COR-L47 (cell line): ENCODE measurements at regions not wholly inside any gene's neighbourhood (a gene's known extent, or its start where the extent isn't known, plus 50 kb on each side); places are given as distances from the start of the nearest gene placed in this dataset.
"Not testable (repeated sequence)": the region's sequence is repeated elsewhere in the genome, so short reads cannot be mapped to it uniquely, and the experiment has no call there.

ENCODE experiments used
- DNase-seq: peaks from one replicate; lab custom pipeline; 2025; lab: John Stamatoyannopoulos, UW

DNA sequence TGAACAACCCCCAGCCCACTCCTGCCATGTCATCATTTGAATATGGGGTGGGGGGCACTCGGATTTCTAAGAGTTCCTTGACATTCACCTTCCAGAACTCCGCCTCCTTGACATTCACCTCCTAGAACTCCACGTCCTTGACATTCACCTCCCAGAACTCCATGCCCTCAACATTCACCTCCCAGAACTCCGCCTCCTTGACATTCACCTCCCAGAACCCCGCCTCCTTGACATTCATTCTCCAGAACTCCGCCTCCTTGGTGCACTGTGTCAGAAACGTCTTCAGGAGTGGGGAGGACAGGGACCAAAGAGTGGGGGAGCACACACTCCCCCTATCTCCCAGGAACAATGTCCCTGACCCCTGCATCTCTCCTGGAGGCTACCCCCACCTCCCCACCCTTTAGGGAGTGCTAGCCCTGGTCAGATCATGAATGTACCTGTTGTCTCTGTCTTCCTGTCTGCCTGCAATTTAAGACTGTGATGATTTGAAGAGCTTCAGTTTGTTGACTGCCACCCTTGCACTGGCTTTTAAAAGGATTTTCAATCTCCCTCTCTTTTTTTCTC lies 110.1 kb downstream of the NPTX2 start:
- no peak for DNase-seq

DNA sequence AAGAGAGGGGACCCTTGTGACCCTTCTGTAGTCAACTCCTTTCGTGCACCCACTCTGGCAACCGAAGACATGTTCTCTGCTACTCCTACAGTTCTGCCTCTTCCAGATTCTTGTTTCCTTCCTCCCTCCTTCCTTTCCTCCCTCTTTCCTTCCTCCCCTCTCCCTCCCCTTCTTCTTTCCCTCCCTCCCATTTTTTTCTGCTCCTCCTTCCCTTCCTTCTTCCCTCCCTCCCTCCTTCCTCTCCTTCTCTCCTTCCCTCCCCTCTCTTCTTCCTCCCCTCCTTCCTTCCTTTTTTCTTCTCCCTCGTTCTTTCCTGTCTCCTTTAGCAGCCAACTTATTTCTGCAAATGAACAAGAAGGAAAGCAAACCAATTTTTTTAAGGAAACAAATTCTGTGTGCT lies 111.5 kb downstream of the NPTX2 start:
- no peak for DNase-seq

DNA sequence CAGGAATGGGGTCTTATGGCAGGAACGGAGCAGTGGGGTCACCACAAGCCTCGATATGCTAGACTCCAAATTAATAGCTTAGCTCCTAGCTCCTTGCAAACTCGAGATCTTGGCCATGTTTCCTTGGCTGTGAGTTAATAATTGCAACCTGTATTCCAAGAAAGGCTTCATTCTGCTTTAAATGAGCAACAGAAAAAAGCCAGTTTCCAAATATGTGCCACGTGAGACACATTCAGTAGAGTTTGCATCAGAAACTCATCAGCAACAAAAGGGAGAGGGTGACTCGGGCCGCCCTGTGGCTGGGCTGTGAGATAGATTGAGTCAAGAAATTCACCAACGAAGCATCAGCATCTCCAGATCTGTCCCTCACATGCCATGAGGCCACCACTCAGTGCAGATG lies 112.0 kb downstream of the NPTX2 start:
- DNase-seq: no peak

DNA sequence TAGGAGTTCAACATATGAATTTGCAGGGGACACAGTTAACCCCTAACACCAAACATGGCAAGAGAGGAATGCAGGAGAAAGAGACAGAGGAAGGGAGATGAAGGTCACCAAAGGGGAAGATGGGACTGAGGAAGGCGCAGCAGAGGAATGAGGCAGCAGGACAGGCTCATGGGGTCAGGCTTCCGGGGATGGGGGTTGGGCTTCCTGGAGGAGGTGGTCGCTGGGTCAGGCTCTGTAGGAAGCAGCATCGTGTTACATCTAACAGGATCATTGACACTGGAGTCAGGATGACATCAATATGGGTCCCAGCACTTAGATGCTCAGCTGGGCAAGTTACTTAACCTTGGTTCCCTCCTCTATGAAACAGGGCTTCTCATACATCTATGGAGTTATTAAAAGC lies 113.2 kb downstream of the NPTX2 start:
- no peak for DNase-seq

DNA sequence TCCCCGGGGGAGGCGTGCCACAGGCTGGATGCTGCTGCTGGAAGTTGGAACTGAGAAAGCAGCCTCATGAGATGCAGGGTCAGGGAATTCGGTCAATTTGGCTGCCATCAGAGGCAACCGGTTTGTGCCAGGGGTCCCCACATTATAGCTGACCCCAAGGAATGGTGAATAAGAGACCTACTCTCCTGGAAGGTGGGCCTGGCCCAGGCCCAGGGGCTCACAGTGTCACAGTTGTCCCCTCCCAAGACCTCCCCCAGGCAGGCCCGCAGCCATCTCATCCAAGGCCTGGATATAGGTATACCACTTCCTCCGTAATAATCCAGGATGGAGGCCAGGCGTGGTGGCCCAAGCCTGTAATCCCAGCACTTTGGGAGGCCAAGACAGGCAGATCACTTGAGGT lies 114.6 kb downstream of the NPTX2 start:
- no peak for DNase-seq

DNA sequence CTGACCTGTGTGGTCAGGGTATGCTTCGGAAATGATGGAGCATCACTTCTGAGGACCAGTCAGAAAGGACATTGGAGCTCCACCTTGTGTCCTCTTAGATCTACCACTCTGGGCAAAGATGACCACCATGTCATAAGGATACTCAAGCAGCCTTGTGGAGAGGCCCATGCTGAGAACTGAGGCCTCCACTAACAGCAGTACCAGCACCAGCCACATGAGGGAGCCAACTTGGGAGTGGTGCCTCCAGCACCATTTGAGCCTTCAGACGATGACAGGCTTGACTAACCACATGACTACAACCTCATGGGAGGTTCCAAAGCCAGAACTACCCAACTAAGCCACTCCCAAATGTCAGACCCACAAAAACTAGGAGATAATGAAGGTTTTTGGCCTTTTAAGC lies 116.0 kb downstream of the NPTX2 start:
- peak; percentile 24 for DNase-seq

DNA sequence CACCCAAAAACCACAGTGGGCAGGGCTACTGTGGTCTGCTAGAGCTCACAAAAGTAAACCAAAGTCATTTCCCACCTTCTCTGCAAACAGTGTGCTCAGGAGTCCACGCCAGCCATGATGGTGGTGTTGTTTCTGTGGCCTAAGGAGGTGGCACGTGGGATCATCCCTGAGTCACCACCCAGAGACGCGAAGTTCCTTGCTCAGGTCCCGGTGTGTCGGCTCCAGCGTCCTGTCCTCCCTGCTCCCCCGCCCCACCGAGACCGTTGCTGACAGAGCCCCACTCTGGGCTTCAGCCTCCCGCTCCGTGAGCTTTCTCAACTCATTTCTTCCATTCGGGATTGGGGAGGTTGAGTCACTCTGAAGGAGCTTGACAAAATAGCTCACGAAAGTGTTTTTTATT lies 118.7 kb downstream of the NPTX2 start:
- DNase-seq: no peak

DNA sequence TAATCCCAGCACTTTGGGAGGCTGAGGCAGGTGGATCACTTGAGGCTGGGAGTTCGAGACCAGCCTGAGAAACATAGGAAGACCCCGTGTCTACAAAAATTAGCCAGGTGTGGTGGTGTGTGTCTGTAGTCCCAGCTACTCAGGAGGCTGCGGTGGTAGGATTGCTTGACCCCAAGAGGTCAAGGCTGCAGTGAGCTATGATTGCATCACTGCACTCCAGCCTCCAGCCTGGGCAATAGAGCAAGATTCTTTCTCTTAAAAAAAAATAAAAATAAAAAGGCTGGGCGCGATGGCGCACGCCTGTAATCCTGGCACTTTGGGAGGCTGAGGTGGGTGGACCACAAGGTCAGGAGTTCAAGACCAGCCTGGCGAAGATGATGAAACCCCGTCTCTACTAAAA lies 119.4 kb downstream of the NPTX2 start:
- DNase-seq: not testable (repeated sequence)

DNA sequence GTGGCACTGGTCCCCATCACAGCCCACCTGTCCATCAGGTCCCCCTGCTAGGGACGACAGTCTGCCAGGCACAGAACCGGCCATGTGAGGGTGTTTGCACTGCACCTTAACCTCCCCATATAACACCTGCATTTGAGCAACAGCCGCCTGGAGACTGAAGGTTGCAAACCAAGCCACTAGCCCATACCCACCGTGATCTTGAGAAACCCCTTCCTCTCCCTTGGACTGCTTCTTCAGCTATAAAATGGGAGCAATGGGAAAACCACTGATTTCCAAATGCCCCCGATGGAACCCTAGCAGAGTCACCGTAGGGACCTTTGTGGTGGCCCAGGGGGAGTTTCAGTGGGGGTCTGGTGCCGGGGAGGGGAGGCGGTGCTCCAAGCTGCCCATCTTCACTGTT lies 120.1 kb downstream of the NPTX2 start:
- DNase-seq: no peak

DNA sequence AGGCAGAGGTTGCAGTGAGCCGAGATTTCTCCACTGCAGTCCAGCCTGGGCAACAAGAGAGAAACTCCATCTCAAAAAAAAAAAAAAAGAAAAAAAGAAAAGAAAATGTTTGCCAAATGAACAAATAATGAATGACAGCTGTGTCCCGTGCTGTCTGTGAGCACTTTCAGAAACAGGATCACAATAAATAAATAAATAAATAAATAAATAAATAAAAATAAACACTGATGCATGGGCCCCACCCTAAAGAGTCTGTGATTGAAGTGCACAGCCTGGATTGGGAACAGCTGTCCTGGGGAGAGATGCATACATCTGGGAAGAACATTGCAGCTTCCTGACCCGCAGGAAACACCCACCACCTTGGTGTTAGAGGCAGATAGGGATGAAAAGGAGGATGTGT lies 123.6 kb downstream of the NPTX2 start:
- DNase-seq: no peak

DNA sequence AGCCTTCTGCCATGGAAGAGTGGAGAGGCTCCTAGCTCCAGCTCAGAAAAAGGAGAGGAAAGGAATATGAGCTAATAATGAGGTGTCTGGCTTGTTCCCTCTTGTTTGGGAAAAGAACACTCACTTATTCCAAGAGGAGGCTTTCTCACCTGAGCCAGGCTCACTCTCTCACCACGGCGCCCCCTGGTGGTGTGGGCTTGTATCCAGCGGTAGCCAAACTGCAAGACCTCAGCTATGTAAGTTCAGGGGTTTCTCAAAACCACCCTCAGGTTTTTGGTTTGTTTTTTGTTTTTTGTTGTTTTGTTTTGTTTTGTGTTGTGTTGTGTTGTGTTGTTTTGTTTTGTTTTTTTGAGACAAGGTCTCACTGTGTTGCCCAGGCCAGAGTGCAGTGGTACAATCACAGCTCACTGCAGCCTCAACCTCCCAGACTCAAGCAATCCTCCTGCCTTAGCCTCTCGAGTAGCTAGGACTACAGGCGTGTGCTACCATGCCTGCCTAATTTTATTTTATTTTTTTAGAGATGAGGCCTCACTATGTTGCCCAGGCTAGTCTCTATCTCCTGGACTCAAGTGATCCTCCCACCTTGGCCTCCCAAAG lies 124.0 kb downstream of the TMEM130 start:
- peak; percentile 46 for DNase-seq

DNA sequence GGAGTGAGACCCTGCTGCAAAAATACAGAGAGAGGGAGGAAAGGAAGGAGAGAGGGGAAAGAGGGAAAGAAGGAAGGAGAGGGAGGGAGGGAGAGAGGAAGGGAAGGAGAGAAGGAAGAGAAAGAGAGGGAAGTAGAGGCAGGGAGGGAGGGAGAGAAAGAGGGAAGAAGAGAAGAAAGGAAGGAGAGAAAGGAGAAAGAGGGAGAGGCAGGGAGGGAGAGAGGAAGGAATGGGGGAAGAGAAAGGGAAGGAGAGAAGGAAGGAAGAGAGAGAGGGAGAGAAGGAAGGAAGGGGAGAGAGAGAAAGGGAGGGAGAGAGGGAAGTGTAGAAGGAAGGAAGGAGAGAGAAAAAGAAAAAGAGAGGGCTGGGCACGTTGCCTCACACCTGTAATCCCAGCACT lies 121.7 kb downstream of the TMEM130 start:
- no peak for DNase-seq

DNA sequence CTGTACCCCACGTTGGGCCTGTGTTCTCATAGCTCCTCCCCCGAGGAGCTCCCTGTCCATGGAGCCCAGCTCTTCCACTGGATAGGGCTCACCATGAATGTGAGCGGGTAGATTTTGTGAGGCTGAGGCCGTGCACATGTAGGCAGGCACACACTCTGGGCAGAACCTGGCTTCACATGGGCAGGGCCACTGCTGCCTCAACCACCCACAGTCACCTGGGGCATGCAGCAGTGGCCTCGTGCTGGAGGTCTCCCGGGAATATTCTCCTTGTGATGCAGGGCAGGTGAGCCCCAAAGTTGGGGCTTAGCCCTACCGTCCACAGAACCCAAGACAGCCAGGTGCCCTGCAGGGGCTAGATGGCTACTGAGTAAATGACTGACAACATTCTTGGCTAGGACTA lies 116.6 kb downstream of the TMEM130 start:
- no peak for DNase-seq

DNA sequence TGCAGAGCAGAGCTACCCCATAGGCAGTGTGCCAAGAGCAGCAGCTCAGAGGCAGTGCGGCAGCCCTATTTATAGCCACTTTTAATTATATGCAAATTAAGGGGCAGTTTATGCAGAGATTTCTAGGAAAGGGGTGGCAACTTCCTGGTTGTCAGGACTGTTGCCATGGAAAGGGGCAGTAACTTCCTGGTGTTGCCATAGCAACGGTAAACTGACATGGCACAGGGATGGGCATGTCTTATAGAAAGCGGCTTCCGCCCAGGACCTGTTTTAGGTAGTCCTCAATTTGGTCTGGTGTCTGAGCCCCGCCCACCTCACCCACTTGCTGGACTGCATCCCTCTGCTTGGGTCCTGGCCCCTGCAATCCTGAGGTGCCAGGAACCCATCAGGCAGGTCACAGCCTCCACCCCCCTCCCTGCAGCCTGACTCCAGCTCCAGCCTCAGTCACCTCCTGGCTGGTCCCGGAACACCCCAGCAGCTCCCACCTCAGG lies 115.8 kb downstream of the TMEM130 start:
- DNase-seq: peak; percentile 58

DNA sequence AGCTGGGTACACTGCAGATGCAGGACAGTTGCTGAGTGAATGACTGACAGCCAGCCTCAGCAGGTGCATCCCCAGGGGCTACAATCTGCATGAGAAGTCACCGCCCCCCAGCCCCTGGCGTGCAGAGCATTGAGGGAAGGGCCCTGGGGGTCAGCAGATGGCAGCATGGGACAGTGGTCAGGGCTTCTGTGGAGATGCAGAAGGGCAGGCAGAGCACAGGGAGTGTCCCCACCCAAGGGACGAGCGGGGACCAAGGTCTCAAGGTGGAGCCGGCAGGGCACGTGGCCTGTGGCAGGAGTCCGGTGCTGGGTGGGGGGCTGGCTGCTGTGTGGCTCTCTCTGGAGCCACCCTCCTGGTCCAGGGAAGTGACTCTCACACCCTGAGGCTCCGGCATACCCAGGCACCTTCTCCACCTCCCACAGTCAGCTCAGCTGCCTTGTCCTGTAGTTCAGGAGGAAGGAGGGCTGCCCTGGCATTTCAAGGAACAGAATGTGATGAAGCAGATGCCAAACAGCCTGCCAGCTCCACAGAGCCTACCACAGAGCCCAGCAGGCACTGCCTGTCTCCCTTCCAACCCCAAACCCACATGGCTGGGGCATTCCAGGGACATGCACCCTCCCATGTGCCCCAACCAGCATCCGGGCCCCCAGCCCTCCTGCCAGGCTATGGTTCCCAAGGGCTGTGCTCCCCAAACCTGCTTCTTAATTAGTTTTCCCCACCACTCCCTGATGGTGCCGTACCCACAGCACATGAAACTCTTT lies 114.5 kb downstream of the TMEM130 start:
- DNase-seq: peak; percentile 8

DNA sequence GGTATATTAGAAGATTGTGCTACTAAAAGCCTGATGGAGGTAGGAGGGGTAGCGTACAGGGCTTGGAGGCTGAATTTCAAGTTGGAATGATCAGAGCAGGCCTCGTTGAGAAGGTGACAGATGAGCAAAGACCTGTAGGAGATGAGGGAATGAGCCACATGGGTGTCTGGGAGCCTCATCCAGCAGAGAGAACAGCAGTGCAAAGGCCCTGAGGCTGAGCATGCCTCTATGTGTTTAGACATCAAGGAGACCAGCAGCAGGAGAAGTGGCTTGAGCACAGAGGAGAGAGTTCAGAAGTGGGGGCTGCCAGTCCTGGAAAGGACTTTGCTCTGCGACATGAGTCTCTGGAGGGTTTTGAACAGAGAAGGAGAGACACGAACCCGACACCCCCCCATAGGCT lies 111.7 kb downstream of the TMEM130 start:
- DNase-seq: no peak

DNA sequence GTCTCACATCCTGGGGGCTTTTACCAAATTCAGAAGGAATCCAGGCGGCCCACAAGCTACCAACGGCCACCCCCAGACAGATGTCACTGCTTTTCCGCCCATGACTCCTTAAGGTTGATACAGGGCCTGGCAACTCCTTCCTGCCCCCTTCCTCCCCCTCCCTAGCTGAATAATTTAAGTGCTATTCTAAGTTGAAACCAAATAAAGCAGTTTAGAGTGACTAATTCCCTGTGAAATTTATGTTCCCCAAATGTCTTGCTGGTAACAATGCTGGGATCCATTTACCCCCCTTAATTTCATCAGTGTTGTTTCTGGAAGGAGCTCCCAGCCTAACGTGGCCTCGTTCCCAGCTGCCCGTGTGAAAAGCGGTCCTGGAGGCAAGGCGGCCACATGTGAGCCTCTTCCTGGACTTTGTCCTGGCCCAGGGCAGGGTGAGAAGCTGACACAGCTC lies 109.6 kb downstream of the TMEM130 start:
- DNase-seq: no peak

DNA sequence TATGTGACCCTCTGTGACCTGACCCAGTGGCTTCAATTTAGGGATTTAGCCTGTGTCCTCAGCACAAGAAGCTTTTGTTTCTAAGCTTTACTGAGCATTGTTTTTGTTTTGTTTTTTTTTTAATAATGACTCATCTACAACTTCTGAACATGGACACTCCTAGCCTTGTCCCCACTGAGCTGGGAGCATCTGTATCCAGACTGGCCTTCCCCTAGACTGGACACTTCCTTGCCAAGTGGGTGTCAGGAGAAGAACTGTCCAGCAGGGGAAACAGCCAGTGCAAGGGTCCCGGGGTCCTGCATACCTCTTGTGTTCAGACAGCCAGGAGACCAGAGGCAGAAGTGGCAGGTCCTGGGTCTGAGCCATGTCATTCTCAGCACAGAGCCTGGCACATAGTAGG lies 108.6 kb downstream of the TMEM130 start:
- DNase-seq: no peak

DNA sequence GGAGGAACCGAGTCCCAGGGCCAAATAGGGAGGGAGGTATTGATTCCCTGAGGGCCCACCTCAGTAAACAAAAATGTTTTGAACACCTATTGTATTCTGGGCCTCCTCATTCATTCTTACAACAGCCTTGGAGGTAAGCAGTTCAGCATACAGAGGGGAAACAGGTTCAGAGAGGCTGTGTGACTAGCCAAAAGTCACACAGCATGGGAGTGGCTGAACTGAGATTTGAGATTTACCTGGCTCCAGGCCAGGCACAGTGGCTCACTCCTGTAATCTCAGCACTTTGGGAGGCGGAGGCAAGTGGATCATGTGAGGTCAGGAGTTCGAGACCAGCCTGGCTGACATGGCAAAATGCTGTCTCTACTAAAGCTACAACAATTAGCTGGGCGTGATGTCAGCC lies 107.2 kb downstream of the TMEM130 start:
- no peak for DNase-seq

DNA sequence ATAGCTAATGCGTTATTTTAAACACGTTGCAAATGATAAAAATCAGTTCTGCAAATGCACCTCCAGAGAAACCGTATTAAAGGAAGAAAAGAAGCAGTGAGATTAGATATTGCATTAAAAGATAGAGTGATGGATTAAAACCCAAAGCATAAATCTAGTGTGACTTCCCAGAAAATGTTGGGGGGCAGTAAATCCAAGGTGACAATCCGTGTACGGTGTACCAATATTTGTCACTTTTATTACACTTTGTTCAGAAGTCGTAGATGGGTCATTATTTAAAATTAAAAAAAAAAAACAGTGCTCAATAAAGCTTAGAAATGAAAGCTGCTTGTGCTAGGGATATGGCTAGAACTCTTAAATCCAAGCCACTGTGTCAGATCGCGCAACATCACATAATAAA lies 106.4 kb downstream of the TMEM130 start:
- no peak for DNase-seq

DNA sequence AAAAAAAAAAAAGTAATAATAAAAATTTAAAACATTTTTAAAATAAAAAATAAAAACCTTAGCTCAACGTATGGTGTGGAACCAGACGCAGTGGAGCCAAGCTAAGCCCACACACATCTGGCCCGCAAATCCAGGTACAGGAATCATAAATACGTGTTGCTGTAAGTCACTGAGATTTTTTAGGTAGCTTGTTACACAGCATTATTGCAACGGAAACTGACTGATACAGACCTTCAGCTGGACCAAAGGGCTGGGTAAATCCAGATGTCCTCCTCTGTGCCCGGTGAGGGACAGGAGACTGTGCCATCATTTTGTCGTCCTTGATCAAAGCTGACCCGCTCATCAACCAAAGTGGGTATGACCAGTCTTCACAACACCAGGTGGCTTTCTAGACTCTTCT lies 104.9 kb downstream of the TMEM130 start:
- no peak for DNase-seq

DNA sequence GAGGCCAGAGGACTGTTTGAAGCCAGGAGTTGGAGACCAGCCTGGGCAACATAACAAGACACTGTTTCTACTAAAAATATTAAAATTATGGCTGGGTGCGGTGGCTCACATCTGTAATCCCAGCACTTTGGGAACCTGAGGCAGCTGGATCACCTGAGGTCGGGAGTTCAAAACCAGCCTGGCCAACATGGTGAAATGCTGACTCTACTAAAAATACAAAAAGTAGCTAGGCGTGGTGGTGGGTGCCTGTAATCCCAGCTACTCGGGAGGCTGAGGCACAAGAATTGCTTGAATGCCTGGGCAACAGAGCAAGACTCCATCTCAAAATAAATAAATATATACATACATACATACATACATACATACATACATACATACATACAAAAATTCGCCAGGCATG lies 99.7 kb downstream of the TMEM130 start:
- DNase-seq: not testable (repeated sequence)

DNA sequence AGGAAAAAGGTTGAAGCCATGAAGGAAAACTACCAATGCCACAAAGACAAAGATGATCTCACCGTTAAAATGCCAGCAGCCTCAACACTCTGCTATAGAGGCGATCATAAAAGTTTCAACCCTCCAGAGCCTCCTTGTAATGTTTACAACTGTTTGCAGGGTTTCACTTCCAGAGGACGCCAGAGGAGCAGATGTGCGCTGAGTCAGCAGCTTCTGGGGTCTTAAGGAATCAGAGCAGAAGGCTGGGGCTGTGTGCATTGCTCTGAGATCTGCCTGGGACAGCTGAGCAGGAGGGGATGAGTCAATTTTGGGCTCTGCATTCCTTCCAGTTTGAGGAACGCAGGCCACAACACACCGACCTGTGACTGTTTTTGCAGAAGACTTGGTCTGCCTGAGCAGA lies 98.3 kb downstream of the TMEM130 start:
- no peak for DNase-seq
